ENCODE measurements at regions not wholly inside any gene's neighbourhood (a gene's known extent, or its start where the extent isn't known, plus 50 kb on each side); places are given as distances from the start of the nearest gene placed in this dataset.

- peaks cover 11% of the 10 kb centered on the region for H3K4me1 ChIP-seq (ENCODE audit: low read depth)
- no peak overlapping the region for H3K4me3 ChIP-seq
- peak overlapping the region; percentile 52 for H3K27ac ChIP-seq
- no peak for DNase-seq (ENCODE audit: low read depth in 1 of 2, low spot score in 1 of 2)
- peaks cover 19% of the 10 kb centered on the region for H3K36me3 ChIP-seq
- TF ChIP-seq CTCF (IDR thresholded peaks at IDR 0.05; ENCODE audit: low read depth, low read length), result no peak
- H3K9me3 ChIP-seq (ENCODE audit: low read depth), result no peaks in the 10 kb centered on the region
- H3K27me3 ChIP-seq, result no peaks in the 10 kb centered on the region
Observed at GRCh38 chr22:42217752-42218280, 52.6 kb downstream of the TCF20 start.

- H3K4me3 ChIP-seq, result no peak overlapping the region
- H3K27ac ChIP-seq, result peak overlapping the region; percentile 52
- H3K4me1 ChIP-seq (ENCODE audit: low read depth), result peaks cover 10% of the 10 kb centered on the region
- no peaks in the 10 kb centered on the region for H3K27me3 ChIP-seq
- no peak for DNase-seq (ENCODE audit: low read depth in 1 of 2, low spot score in 1 of 2)
- H3K9me3 ChIP-seq (ENCODE audit: low read depth), result no peaks in the 10 kb centered on the region
- TF ChIP-seq CTCF (IDR thresholded peaks at IDR 0.05; ENCODE audit: low read depth, low read length), result no peak
- peaks cover 23% of the 10 kb centered on the region for H3K36me3 ChIP-seq
Observed at GRCh38 chr22:42217019-42217751, 53.3 kb downstream of the TCF20 start.

- DNase-seq (ENCODE audit: low read depth in 1 of 2, low spot score in 1 of 2), result no peak
- H3K9me3 ChIP-seq (ENCODE audit: low read depth), result no peaks in the 10 kb centered on the region
- no peak overlapping the region for H3K4me3 ChIP-seq
- no peaks in the 10 kb centered on the region for H3K27me3 ChIP-seq
- H3K4me1 ChIP-seq (ENCODE audit: low read depth), result peaks cover 9% of the 10 kb centered on the region
- peaks cover 30% of the 10 kb centered on the region for H3K36me3 ChIP-seq
- H3K27ac ChIP-seq, result peak overlapping the region; percentile 28
- TF ChIP-seq CTCF (IDR thresholded peaks at IDR 0.05; ENCODE audit: low read depth, low read length), result no peak
Observed at GRCh38 chr22:42214633-42215415, 55.6 kb downstream of the TCF20 start.

- H3K27ac ChIP-seq, result no peak overlapping the region
- DNase-seq (ENCODE audit: low read depth in 1 of 2, low spot score in 1 of 2), result no peak
- no peaks in the 10 kb centered on the region for H3K9me3 ChIP-seq (ENCODE audit: low read depth)
- H3K4me3 ChIP-seq, result no peak overlapping the region
- no peaks in the 10 kb centered on the region for H3K27me3 ChIP-seq
- no peak for TF ChIP-seq CTCF (IDR thresholded peaks at IDR 0.05; ENCODE audit: low read depth, low read length)
- peaks cover 17% of the 10 kb centered on the region for H3K36me3 ChIP-seq
- peaks cover 4% of the 10 kb centered on the region for H3K4me1 ChIP-seq (ENCODE audit: low read depth)
Observed at GRCh38 chr22:42208362-42208761, 62.1 kb downstream of the TCF20 start.

GRCh38 chr22:42207918-42208317 is 62.5 kb downstream of the TCF20 start:
- Histone ChIP-seq H3K4me3 (no peak overlapping the region), H3K9me3 (ENCODE audit: low read depth) (no peaks in the 10 kb centered on the region), H3K27me3 (no peaks in the 10 kb centered on the region), H3K4me1 (ENCODE audit: low read depth) (peaks cover 6% of the 10 kb centered on the region), H3K36me3 (peaks cover 12% of the 10 kb centered on the region), H3K27ac (no peak overlapping the region)
- DNase-seq (ENCODE audit: low read depth in 1 of 2, low spot score in 1 of 2), result no peak
- TF ChIP-seq CTCF (IDR thresholded peaks at IDR 0.05; ENCODE audit: low read depth, low read length), result no peak
